ENCODE measurements at regions not wholly inside any gene's neighbourhood (a gene's known extent, or its start where the extent isn't known, plus 50 kb on each side); places are given as distances from the start of the nearest gene placed in this dataset.

DNA sequence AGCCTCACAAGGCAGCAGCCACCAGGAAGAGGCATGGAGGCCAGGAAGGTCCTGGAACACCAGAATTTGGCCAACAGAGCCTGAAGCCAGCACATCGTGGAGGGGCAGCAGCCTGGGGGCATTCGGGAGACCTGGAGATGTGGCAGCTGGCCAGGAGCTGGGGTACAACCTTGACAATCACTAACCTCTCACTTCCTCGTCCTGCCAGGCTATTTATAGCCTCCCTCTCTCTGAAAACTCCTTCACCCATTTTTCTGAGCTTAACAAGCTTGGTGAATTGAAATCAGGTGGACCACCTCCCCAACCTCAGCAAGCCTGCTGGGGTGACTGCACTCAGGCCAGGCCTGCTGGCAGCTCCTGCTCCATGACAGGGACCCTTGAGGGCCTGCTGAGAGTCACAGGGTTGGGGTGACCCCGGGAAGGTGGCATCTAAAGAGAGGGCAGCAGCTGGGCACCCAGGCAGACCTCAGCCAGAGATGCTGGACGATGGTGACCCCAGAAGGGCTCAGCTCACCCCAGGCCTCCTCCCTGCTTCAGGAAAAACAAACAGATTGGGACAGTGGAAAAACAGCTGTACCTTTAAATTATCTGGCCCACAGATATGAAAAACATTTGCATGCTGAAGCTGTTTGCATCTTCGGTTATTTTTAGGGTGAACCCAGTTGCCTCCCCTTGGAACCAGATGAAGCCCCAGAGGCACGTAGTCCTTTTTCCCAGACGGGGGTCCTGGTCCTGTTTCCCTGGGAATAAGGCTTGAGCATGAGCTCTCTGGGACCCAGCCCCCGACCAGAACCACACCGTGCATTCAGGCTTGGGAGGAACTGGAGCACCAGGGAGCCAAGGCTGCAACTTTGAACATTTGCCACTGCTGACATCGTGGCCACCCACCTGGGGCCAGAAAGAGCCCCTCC is 67.0 kb downstream of the PITPNM2 start:
- DNase-seq (ENCODE audit: low read depth in 6 of 9, low spot score in 9 of 9) = no peak
- peaks cover 84 to 100% of the 10 kb centered on the region in 2 donors for H3K4me1 ChIP-seq (ENCODE audit: control insufficient read depth in 2 of 2, insufficient read depth in 2 of 2, low read length in 2 of 2)
- WGBS = 64% methylated on average over 11 of the region's 11 CpGs
- peak overlapping the region; percentile 67 to 99 for H3K27ac ChIP-seq (ENCODE audit: low read depth in 1 of 2, low read length in 1 of 2)
- H3K36me3 ChIP-seq (ENCODE audit: control insufficient read depth in 2 of 2, insufficient read depth in 2 of 2, low read length in 1 of 2) = peaks cover 11 to 43% of the 10 kb centered on the region in 2 donors
- no peak overlapping the region for H3K4me3 ChIP-seq (ENCODE audit: low read length in 2 of 2)
- H3K9me3 ChIP-seq (ENCODE audit: control insufficient read depth in 2 of 2, insufficient read depth in 1 of 2, low read length in 1 of 2) = peaks cover 0 to 5% of the 10 kb centered on the region in 2 donors
- H3K27me3 ChIP-seq (ENCODE audit: control insufficient read depth in 2 of 2, insufficient read depth in 1 of 2, low read length in 1 of 2) = no peaks in the 10 kb centered on the region

DNA sequence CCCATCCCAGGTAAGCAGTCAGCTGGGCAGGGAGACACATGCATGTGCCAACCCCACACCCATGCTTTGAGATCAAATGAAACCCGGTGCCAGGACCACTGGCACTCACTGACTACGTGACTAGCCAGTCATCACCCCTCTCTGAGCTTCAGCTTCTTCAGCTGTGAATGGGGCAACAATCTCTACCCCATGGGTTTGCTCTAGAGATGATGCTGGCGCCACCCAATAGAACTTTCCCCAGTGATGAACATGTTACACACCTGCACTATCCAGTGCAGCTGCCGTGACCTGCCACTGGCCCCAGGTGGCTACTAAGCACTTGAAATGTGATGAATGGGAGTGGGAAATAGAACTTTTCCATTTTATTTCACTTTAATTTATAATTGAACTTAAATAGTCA is 70.3 kb downstream of the PITPNM2 start:
- Histone ChIP-seq H3K4me1 (ENCODE audit: control insufficient read depth in 2 of 2, insufficient read depth in 2 of 2, low read length in 2 of 2) (peaks cover 85 to 100% of the 10 kb centered on the region in 2 donors), H3K9me3 (ENCODE audit: control insufficient read depth in 2 of 2, insufficient read depth in 1 of 2, low read length in 1 of 2) (peaks cover 0 to 5% of the 10 kb centered on the region in 2 donors), H3K4me3 (ENCODE audit: low read length in 2 of 2) (peak overlapping the region in 1 of 2 donors; percentile 17), H3K36me3 (ENCODE audit: control insufficient read depth in 2 of 2, insufficient read depth in 2 of 2, low read length in 1 of 2) (peaks cover 21 to 59% of the 10 kb centered on the region in 2 donors), H3K27ac (ENCODE audit: low read depth in 1 of 2, low read length in 1 of 2) (peak overlapping the region; percentile 72 to 99), H3K27me3 (ENCODE audit: control insufficient read depth in 2 of 2, insufficient read depth in 1 of 2, low read length in 1 of 2) (no peaks in the 10 kb centered on the region)
- 29% methylated on average over 4 of the region's 4 CpGs for WGBS
- peak in 2 of 9 donors; percentile 68 to 85 for DNase-seq (ENCODE audit: low read depth in 6 of 9, low spot score in 9 of 9)

DNA sequence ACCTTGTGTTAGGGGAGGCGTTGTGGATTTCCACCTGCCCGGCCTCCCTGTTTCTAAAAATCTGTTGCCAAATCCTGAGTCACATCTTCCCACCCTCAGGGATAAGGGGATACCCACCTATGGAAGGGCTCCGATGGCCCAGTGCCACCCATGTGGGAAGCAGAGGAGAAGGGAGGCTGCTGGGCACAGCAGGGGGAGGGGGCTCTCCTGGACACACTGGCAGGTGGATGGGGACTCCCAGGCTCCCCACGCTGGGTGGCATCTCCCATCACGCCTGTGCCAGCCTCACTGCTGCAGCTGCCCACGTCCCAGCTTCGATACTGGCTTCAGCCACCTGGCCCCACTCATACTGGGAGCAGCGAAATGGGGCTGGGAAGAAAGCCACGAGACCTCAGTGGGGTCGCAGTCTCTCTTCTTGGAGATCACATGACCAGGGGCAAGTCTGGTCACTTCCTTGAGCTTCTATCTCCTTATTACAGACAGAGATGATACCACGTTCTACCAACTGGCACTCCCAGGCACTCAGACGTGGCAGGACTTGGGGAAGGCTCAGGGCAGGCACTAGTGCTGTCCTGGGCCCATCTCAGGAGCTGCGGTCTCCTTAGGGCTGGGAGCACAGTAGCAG is 72.2 kb downstream of the PITPNM2 start:
- Histone ChIP-seq H3K4me1 (ENCODE audit: control insufficient read depth in 2 of 2, insufficient read depth in 2 of 2, low read length in 2 of 2) (peaks cover 73 to 99% of the 10 kb centered on the region in 2 donors), H3K27ac (ENCODE audit: low read depth in 1 of 2, low read length in 1 of 2) (peak overlapping the region; percentile 91 to 99), H3K27me3 (ENCODE audit: control insufficient read depth in 2 of 2, insufficient read depth in 1 of 2, low read length in 1 of 2) (no peaks in the 10 kb centered on the region), H3K4me3 (ENCODE audit: low read length in 2 of 2) (peak overlapping the region in 1 of 2 donors; percentile 26), H3K9me3 (ENCODE audit: control insufficient read depth in 2 of 2, insufficient read depth in 1 of 2, low read length in 1 of 2) (peaks cover 0 to 3% of the 10 kb centered on the region in 2 donors), H3K36me3 (ENCODE audit: control insufficient read depth in 2 of 2, insufficient read depth in 2 of 2, low read length in 1 of 2) (peaks cover 32 to 60% of the 10 kb centered on the region in 2 donors)
- 43% methylated on average over 13 of the region's 13 CpGs for WGBS
- DNase-seq (ENCODE audit: low read depth in 6 of 9, low spot score in 9 of 9) = no peak

DNA sequence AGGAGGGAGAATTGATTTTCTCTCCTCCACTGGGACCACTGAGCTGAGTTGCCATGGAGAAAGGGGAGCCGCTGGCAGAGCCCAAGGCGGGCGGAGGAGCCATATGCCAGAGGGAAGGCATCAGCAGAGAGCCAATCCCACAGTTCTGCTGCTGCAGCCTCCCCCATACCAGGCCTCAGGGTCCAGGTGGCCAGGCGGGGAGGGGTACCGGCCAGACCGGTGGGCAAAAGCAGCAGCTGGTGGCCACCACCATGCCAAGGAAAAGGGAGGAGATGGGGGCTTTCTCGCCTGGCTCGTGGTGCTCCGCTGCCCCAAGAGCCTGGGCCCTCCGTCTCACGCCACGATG is 72.8 kb downstream of the PITPNM2 start:
- no peaks in the 10 kb centered on the region for H3K9me3 ChIP-seq (ENCODE audit: control insufficient read depth in 2 of 2, insufficient read depth in 1 of 2, low read length in 1 of 2)
- H3K36me3 ChIP-seq (ENCODE audit: control insufficient read depth in 2 of 2, insufficient read depth in 2 of 2, low read length in 1 of 2) = peaks cover 31 to 60% of the 10 kb centered on the region in 2 donors
- H3K27me3 ChIP-seq (ENCODE audit: control insufficient read depth in 2 of 2, insufficient read depth in 1 of 2, low read length in 1 of 2) = no peaks in the 10 kb centered on the region
- 99% methylated on average over 12 of the region's 12 CpGs for WGBS
- peak overlapping the region in 1 of 2 donors; percentile 6 for H3K4me3 ChIP-seq (ENCODE audit: low read length in 2 of 2)
- H3K27ac ChIP-seq (ENCODE audit: low read depth in 1 of 2, low read length in 1 of 2) = peak overlapping the region; percentile 91 to 99
- DNase-seq (ENCODE audit: low read depth in 6 of 9, low spot score in 9 of 9) = no peak
- peaks cover 67 to 97% of the 10 kb centered on the region in 2 donors for H3K4me1 ChIP-seq (ENCODE audit: control insufficient read depth in 2 of 2, insufficient read depth in 2 of 2, low read length in 2 of 2)

DNA sequence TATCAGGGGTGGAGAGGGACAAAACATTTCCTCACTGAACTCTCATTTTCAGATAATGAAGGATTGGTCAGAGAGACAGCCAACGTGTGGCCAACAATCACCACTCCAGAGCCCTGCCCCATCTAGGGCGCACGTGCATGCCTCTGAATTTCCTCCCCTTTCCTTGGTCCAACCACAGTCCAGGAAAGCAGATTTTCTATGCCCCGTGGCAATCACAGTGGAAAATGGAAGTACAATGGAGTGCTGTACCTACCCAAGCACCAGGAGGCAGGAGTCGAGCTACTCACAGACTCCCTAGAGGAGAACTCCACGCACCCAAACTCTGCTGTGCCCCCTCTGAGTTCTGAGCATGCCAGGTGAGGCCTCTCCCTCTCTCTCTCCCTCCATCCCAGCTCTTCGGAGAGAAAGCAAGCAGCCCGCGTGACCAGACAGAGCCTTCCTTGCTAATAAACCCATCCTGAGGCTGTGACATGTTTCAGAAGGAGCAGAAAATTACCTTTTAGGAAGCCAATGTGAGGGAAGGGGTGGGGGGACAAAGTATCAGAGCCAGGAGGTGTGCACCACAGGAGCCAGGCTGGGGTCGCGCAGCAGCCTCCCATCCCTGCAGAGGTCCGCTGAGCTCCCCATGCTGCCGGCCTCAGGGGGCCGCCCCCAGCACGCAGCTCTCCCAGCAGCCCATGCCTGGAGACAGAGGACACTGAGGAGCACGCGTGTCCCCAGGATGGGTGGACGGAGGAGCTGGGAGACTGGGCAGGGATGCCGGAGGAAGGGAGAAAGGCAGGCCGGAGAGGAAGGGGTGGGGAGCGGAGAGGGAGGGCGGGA is 73.4 kb downstream of the PITPNM2 start:
- Histone ChIP-seq H3K27ac (ENCODE audit: low read depth in 1 of 2, low read length in 1 of 2) (peak overlapping the region; percentile 97 to 99), H3K4me3 (ENCODE audit: low read length in 2 of 2) (peak overlapping the region in 1 of 2 donors; percentile 64), H3K27me3 (ENCODE audit: control insufficient read depth in 2 of 2, insufficient read depth in 1 of 2, low read length in 1 of 2) (no peaks in the 10 kb centered on the region), H3K9me3 (ENCODE audit: control insufficient read depth in 2 of 2, insufficient read depth in 1 of 2, low read length in 1 of 2) (no peaks in the 10 kb centered on the region), H3K4me1 (ENCODE audit: control insufficient read depth in 2 of 2, insufficient read depth in 2 of 2, low read length in 2 of 2) (peaks cover 66 to 97% of the 10 kb centered on the region in 2 donors), H3K36me3 (ENCODE audit: control insufficient read depth in 2 of 2, insufficient read depth in 2 of 2, low read length in 1 of 2) (peaks cover 35 to 60% of the 10 kb centered on the region in 2 donors)
- DNase-seq (ENCODE audit: low read depth in 6 of 9, low spot score in 9 of 9) = no peak
- WGBS = 90% methylated on average over 22 of the region's 22 CpGs

DNA sequence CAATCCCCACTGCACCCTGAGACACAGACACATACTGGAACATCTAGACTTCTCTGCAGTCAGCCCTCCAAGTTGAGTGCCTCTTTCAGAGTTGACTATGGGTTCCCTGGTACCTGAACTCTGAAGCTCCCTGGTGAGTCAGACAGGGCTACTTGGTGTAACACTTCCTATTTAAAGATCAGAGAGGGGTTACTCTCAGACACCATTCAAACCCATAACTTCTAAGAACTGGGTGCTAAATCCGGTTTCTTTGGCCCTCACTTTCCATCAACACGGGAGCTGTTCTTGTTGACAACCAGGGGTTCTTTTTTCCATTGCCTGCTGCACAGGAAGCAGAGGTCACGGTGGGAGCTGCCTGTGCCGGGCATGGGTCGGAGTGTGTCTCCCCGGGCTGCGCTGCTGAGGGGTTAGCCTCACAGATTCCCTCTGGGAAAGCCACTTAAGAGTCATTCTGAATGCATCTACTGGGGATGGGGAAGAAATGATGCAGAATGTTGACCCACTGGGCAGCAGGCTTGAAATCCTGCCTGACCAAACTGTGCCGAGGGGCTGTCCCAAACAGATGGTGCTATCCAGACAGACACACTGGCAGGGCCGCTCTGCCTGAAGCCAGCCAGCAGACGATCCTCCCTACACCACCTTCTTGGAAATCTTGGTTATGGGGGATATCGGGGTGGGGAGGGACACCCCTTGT is 74.1 kb downstream of the PITPNM2 start:
- H3K4me3 ChIP-seq (ENCODE audit: low read length in 2 of 2) = peak overlapping the region; percentile 64 to 67
- H3K4me1 ChIP-seq (ENCODE audit: control insufficient read depth in 2 of 2, insufficient read depth in 2 of 2, low read length in 2 of 2) = peaks cover 61 to 97% of the 10 kb centered on the region in 2 donors
- peak in 1 of 9 donors; percentile 76 for DNase-seq (ENCODE audit: low read depth in 6 of 9, low spot score in 9 of 9)
- 72% methylated on average over 11 of the region's 11 CpGs for WGBS
- peaks cover 39 to 63% of the 10 kb centered on the region in 2 donors for H3K36me3 ChIP-seq (ENCODE audit: control insufficient read depth in 2 of 2, insufficient read depth in 2 of 2, low read length in 1 of 2)
- peak overlapping the region; percentile 97 to 99 for H3K27ac ChIP-seq (ENCODE audit: low read depth in 1 of 2, low read length in 1 of 2)
- no peaks in the 10 kb centered on the region for H3K9me3 ChIP-seq (ENCODE audit: control insufficient read depth in 2 of 2, insufficient read depth in 1 of 2, low read length in 1 of 2)
- no peaks in the 10 kb centered on the region for H3K27me3 ChIP-seq (ENCODE audit: control insufficient read depth in 2 of 2, insufficient read depth in 1 of 2, low read length in 1 of 2)

DNA sequence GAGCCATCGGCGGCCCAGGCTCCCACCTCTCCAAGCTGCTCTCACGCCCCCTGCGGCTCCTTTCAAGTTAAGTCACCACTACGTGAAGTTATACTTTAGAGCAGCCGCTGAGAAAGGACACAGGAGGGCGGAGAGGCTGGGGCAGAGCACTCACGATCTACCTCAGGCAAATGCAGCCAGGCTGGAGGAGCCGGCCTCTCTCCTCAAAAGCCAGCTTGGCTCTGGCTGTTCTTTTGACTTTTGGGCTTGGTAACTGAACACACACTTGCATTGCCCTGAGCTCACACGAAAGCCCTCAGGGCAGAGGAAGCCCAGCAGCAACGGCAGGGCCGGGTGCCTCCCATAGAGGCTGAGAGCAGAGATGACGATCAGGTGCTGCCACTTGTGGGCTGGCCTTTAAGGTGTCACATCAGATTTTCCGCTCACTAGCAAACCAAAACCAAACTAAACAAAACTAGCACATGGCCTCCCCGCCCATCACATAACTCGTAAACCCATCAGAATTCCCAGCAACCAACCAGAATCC is 75.2 kb downstream of the PITPNM2 start:
- Histone ChIP-seq H3K27ac (ENCODE audit: low read depth in 1 of 2, low read length in 1 of 2) (peak overlapping the region; percentile 97 to 99), H3K9me3 (ENCODE audit: control insufficient read depth in 2 of 2, insufficient read depth in 1 of 2, low read length in 1 of 2) (no peaks in the 10 kb centered on the region), H3K4me1 (ENCODE audit: control insufficient read depth in 2 of 2, insufficient read depth in 2 of 2, low read length in 2 of 2) (peaks cover 54 to 97% of the 10 kb centered on the region in 2 donors), H3K36me3 (ENCODE audit: control insufficient read depth in 2 of 2, insufficient read depth in 2 of 2, low read length in 1 of 2) (peaks cover 49 to 67% of the 10 kb centered on the region in 2 donors), H3K4me3 (ENCODE audit: low read length in 2 of 2) (peak overlapping the region; percentile 64 to 67), H3K27me3 (ENCODE audit: control insufficient read depth in 2 of 2, insufficient read depth in 1 of 2, low read length in 1 of 2) (no peaks in the 10 kb centered on the region)
- peak in 7 of 9 donors; percentile 77 to 94 (median 88) for DNase-seq (ENCODE audit: low read depth in 6 of 9, low spot score in 9 of 9)
- WGBS = 12% methylated on average over 16 of the region's 16 CpGs

DNA sequence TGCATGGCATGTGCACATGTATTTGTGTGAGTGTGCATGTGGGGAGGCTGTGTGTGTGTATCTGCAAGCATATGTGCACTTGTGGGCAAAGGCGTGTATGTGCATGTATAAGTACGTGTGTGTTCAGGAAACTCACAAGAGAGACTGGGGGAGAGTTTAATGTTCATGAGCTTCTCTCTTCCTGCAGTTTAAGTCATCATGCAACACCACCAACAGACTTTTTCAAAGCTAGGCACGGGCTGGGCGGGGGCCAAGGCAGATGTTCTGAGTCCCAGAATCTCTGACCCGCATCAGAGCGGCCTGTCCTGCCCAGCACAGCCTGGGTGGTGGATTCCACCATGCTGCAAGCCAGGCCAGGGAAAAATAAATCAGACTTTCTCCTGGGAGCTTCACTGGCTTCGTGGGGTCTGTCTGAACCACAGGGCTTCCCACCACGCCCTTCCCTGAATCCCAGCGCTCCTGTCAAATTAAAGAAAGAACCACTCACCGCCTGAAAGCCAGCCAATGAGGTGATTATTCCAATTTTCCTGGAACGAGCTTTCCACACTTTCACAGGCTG is 75.7 kb downstream of the PITPNM2 start:
- H3K27ac ChIP-seq (ENCODE audit: low read depth in 1 of 2, low read length in 1 of 2) = peak overlapping the region; percentile 97 to 99
- no peaks in the 10 kb centered on the region for H3K27me3 ChIP-seq (ENCODE audit: control insufficient read depth in 2 of 2, insufficient read depth in 1 of 2, low read length in 1 of 2)
- peaks cover 54 to 97% of the 10 kb centered on the region in 2 donors for H3K4me1 ChIP-seq (ENCODE audit: control insufficient read depth in 2 of 2, insufficient read depth in 2 of 2, low read length in 2 of 2)
- peaks cover 52 to 69% of the 10 kb centered on the region in 2 donors for H3K36me3 ChIP-seq (ENCODE audit: control insufficient read depth in 2 of 2, insufficient read depth in 2 of 2, low read length in 1 of 2)
- no peaks in the 10 kb centered on the region for H3K9me3 ChIP-seq (ENCODE audit: control insufficient read depth in 2 of 2, insufficient read depth in 1 of 2, low read length in 1 of 2)
- peak in 4 of 9 donors; percentile 76 to 90 (median 78) for DNase-seq (ENCODE audit: low read depth in 6 of 9, low spot score in 9 of 9)
- H3K4me3 ChIP-seq (ENCODE audit: low read length in 2 of 2) = peak overlapping the region; percentile 64 to 67
- 39% methylated on average over 11 of the region's 11 CpGs for WGBS
